Hematopoietic multipotent progenitor cell treated with erythropoietin and hydrocortisone succinate and interleukin-3 and kit ligand, for 4 days (in vitro differentiated cells): ENCODE measurements at regions not wholly inside any gene's neighbourhood (a gene's known extent, or its start where the extent isn't known, plus 50 kb on each side); places are given as distances from the start of the nearest gene placed in this dataset.

Experiments
- DNase-seq: peaks from one replicate; pipeline ENCODE4 v3.0.0-alpha.2; 2015

DNA sequence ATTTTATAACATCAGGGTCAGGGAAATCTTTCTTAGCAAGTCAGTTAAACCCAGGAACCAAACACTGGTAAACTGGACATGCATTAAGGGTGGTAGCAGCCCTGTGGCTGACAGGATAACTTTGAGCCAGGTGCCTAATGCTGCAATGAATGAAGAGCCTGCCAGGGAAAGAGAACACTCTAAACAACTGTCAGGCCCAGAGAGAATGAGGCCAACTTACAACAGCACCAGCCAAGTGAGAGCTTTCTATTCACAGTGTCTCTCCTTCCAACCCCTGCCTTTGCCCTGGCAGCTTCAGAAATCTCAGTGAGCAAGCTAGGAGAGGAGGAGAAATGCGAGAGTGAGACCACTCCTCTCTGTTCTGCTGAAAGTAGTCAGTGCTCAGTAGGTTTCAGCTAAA, 50.4 kb upstream of the ATP2C1 start:
- DNase-seq, result no peak
